ENCODE measurements at regions not wholly inside any gene's neighbourhood (a gene's known extent, or its start where the extent isn't known, plus 50 kb on each side); places are given as distances from the start of the nearest gene placed in this dataset.

DNA sequence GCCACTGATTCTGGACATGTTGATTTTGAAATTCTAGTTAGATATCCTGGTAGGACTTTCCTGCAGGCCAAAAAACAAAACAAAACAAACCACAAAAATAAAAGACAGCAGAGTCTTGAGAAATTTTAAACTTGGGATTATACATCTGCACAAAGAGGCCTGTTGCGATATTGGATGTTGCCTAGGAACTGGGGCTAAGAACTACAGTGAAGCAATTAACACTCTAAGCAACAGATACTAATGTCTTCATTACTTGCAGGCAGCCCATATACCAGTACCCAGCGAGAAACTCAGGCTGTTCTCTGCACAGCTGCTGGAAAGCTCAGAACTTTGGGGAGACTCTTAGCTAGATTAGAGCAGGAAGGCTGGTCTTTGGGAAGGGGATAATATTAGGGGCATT lies 69.1 kb upstream of the SCOC start:
- no peaks in the 10 kb centered on the region for H3K9me3 ChIP-seq (ENCODE audit: control insufficient read depth, low read length)
- H2AFZ ChIP-seq, result no peak overlapping the region
- H3K9ac ChIP-seq, result no peak overlapping the region
- no peak overlapping the region for H3K4me3 ChIP-seq (ENCODE audit: low read depth, low read length)
- no peaks in the 10 kb centered on the region for H3K27me3 ChIP-seq (ENCODE audit: control insufficient read depth, insufficient read depth, low read length)
- TF ChIP-seq, protein P1, sequence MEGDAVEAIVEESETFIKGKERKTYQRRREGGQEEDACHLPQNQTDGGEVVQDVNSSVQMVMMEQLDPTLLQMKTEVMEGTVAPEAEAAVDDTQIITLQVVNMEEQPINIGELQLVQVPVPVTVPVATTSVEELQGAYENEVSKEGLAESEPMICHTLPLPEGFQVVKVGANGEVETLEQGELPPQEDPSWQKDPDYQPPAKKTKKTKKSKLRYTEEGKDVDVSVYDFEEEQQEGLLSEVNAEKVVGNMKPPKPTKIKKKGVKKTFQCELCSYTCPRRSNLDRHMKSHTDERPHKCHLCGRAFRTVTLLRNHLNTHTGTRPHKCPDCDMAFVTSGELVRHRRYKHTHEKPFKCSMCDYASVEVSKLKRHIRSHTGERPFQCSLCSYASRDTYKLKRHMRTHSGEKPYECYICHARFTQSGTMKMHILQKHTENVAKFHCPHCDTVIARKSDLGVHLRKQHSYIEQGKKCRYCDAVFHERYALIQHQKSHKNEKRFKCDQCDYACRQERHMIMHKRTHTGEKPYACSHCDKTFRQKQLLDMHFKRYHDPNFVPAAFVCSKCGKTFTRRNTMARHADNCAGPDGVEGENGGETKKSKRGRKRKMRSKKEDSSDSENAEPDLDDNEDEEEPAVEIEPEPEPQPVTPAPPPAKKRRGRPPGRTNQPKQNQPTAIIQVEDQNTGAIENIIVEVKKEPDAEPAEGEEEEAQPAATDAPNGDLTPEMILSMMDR (IDR thresholded peaks at IDR 0.05), result no peak
- H3K36me3 ChIP-seq (ENCODE audit: control insufficient read depth, insufficient read depth, low read length), result no peaks in the 10 kb centered on the region
- H3K27ac ChIP-seq, result no peak overlapping the region
- H3K79me2 ChIP-seq, result no peaks in the 10 kb centered on the region
- no peaks in the 10 kb centered on the region for H3K4me1 ChIP-seq
- H3K4me2 ChIP-seq (ENCODE audit: low read length), result no peak overlapping the region

GRCh38 chr4:140302151-140302859 lies 71.1 kb upstream of the SCOC start:
- TF ChIP-seq, protein P1 (IDR thresholded peaks at IDR 0.05), result no peak
- Histone ChIP-seq H3K4me2 (ENCODE audit: low read length) (no peak overlapping the region), H3K4me1 (no peaks in the 10 kb centered on the region), H3K9me3 (ENCODE audit: control insufficient read depth, low read length) (no peaks in the 10 kb centered on the region), H3K4me3 (ENCODE audit: low read depth, low read length) (no peak overlapping the region), H3K36me3 (ENCODE audit: control insufficient read depth, insufficient read depth, low read length) (no peaks in the 10 kb centered on the region), H3K9ac (no peak overlapping the region), H3K27ac (no peak overlapping the region), H3K79me2 (no peaks in the 10 kb centered on the region), H3K27me3 (ENCODE audit: control insufficient read depth, insufficient read depth, low read length) (no peaks in the 10 kb centered on the region), H2AFZ (no peak overlapping the region)

DNA sequence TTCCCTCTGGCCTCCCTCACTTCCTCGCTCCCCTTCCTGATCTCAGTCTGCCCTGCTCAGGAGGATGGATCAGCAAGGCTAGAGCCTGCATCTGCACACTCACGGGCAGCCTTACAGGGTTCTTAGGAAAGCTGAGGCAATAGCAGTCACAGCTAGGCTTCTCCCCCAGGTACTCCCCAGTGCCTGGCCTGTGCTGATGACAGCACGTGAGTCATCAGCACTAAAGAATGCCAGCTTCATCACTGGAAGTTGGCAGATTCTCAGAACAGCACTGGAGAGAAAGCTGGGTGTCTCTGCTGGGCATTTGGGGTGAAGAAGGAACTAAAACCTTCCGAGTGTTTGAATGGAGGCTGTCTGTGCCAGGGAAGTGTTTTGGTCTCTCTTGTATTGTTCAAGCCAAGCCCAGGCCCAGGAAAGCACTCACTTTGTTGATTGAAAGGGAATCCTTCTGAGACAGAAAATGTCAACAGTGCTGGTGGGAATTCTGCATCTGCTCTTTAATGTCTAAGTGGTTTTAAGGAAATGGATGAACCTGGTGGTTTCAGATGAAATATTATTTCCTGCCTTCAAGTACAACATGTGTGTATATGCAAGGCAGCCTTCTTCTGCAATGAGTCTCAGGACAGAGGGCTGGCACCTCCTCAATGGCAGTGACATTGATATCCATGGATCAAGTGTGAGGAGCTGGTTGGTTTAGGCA lies 73.0 kb upstream of the SCOC start:
- Histone ChIP-seq H3K79me2 (no peaks in the 10 kb centered on the region), H3K36me3 (ENCODE audit: control insufficient read depth, insufficient read depth, low read length) (no peaks in the 10 kb centered on the region), H3K27ac (no peak overlapping the region), H3K4me3 (ENCODE audit: low read depth, low read length) (no peak overlapping the region), H2AFZ (no peak overlapping the region), H3K9me3 (ENCODE audit: control insufficient read depth, low read length) (no peaks in the 10 kb centered on the region), H3K4me1 (no peaks in the 10 kb centered on the region), H3K9ac (no peak overlapping the region), H3K4me2 (ENCODE audit: low read length) (no peak overlapping the region), H3K27me3 (ENCODE audit: control insufficient read depth, insufficient read depth, low read length) (no peaks in the 10 kb centered on the region)
- TF ChIP-seq, protein P1 (IDR thresholded peaks at IDR 0.05), result no peak

GRCh38 chr4:140298001-140298400 lies 75.4 kb upstream of the SCOC start:
- Histone ChIP-seq H3K9ac (no peak overlapping the region), H3K36me3 (ENCODE audit: control insufficient read depth, insufficient read depth, low read length) (no peaks in the 10 kb centered on the region), H3K9me3 (ENCODE audit: control insufficient read depth, low read length) (no peaks in the 10 kb centered on the region), H3K4me3 (ENCODE audit: low read depth, low read length) (no peak overlapping the region), H3K27me3 (ENCODE audit: control insufficient read depth, insufficient read depth, low read length) (no peaks in the 10 kb centered on the region), H3K4me2 (ENCODE audit: low read length) (no peak overlapping the region), H3K4me1 (no peaks in the 10 kb centered on the region), H3K27ac (no peak overlapping the region), H3K79me2 (no peaks in the 10 kb centered on the region), H2AFZ (no peak overlapping the region)
- TF ChIP-seq, protein P1 (IDR thresholded peaks at IDR 0.05), result no peak

- no peak overlapping the region for H3K4me2 ChIP-seq (ENCODE audit: low read length)
- no peaks in the 10 kb centered on the region for H3K79me2 ChIP-seq
- H3K9me3 ChIP-seq (ENCODE audit: control insufficient read depth, low read length), result no peaks in the 10 kb centered on the region
- no peak overlapping the region for H3K9ac ChIP-seq
- H3K27ac ChIP-seq, result no peak overlapping the region
- H3K4me1 ChIP-seq, result no peaks in the 10 kb centered on the region
- peak overlapping the region; percentile 47 for H2AFZ ChIP-seq
- H3K4me3 ChIP-seq (ENCODE audit: low read depth, low read length), result no peak overlapping the region
- TF ChIP-seq, protein P1 (IDR thresholded peaks at IDR 0.05), result no peak
- no peaks in the 10 kb centered on the region for H3K27me3 ChIP-seq (ENCODE audit: control insufficient read depth, insufficient read depth, low read length)
- no peaks in the 10 kb centered on the region for H3K36me3 ChIP-seq (ENCODE audit: control insufficient read depth, insufficient read depth, low read length)
These were observed 76.2 kb upstream of the SCOC start for GRCh38 chr4:140297221-140297570.

Measured in parathyroid adenoma (tissue), 2 donors.